CD8-positive, alpha-beta memory T cell (primary cell): ENCODE measurements at regions not wholly inside any gene's neighbourhood (a gene's known extent, or its start where the extent isn't known, plus 50 kb on each side); places are given as distances from the start of the nearest gene placed in this dataset.
"Not testable (repeated sequence)": the region's sequence is repeated elsewhere in the genome, so short reads cannot be mapped to it uniquely, and the experiment has no call there.

Experiments
- CTCF ChIA-PET: fragments of 350-600 bp; sonication (Branson Sonifier 250); formaldehyde crosslinking; loops from one replicate; lab custom pipeline; 2021; ENCODE audit warnings: antibody characterized with exemption; lab: Charles Lee
- POLR2A ChIA-PET: fragments of 350-600 bp; sonication (Branson Sonifier 250); formaldehyde crosslinking; loops from one replicate; lab custom pipeline; 2021; ENCODE audit warnings: antibody characterized with exemption; lab: Charles Lee
- DNase-seq, 5 donors: peaks; one replicate each; pipeline versions ENCODE4 v3.0.0 to v3.0.0-alpha.2; 2020 to 2022; ENCODE audit warnings: mixed read lengths in 1 of 5
- H3K27ac ChIP-seq: one replicate; pipeline ENCODE4 v1.7.0; 2013; ENCODE audit warnings: low read depth, mild to moderate bottlenecking, low read length, moderate library complexity
- H3K27me3 ChIP-seq: 2 replicates; pipeline ENCODE4 v1.7.0; 2013; ENCODE audit warnings: low read length, mild to moderate bottlenecking; ENCODE audit not compliant: insufficient read depth, poor library complexity, severe bottlenecking
- H3K36me3 ChIP-seq: 2 replicates; pipeline ENCODE4 v1.7.0; 2013; ENCODE audit warnings: mild to moderate bottlenecking, low read length, moderate library complexity; ENCODE audit not compliant: insufficient read depth
- H3K4me1 ChIP-seq: 2 replicates; pipeline ENCODE4 v1.7.0; 2013; ENCODE audit warnings: mild to moderate bottlenecking, low read length, moderate library complexity; ENCODE audit not compliant: insufficient read depth
- H3K4me3 ChIP-seq: 2 replicates; pipeline ENCODE4 v1.7.0; 2013; ENCODE audit warnings: mild to moderate bottlenecking, low read length
- H3K9me3 ChIP-seq: 2 replicates; pipeline ENCODE4 v1.7.0; 2013; ENCODE audit warnings: mild to moderate bottlenecking, low read length
- H3K27ac Mint-ChIP-seq, 8 donors: one replicate each; pipeline ENCODE4 v1.8.0; 2020 to 2021; ENCODE audit warnings: mixed read lengths in 8 of 8, mild to moderate bottlenecking in 6 of 8, inconsistent platforms in 3 of 8, moderate library complexity in 3 of 8
- H3K27me3 Mint-ChIP-seq, 2 donors: one replicate each; pipeline ENCODE4 v1.8.0; 2020 to 2021; ENCODE audit warnings: mixed read lengths in 2 of 2, mild to moderate bottlenecking in 1 of 2, moderate library complexity in 1 of 2
- H3K36me3 Mint-ChIP-seq, 3 donors: one replicate each; pipeline ENCODE4 v1.8.0; 2020 to 2021; ENCODE audit warnings: mixed read lengths in 3 of 3, inconsistent platforms in 1 of 3, mild to moderate bottlenecking in 1 of 3
- H3K4me1 Mint-ChIP-seq, 3 donors: one replicate each; pipeline ENCODE4 v1.8.0; 2020 to 2021; ENCODE audit warnings: mixed read lengths in 3 of 3, inconsistent platforms in 1 of 3, mild to moderate bottlenecking in 1 of 3
- H3K4me3 Mint-ChIP-seq, 7 donors: one replicate each; pipeline ENCODE4 v1.8.0; 2020 to 2021; ENCODE audit warnings: mixed read lengths in 7 of 7, mild to moderate bottlenecking in 6 of 7, moderate library complexity in 4 of 7, inconsistent platforms in 2 of 7
- H3K9me3 Mint-ChIP-seq, 5 donors: one replicate each; pipeline ENCODE4 v1.8.0; 2020 to 2022; ENCODE audit warnings: mixed read lengths in 5 of 5, mild to moderate bottlenecking in 3 of 5, moderate library complexity in 2 of 5, inconsistent platforms in 1 of 5

DNA sequence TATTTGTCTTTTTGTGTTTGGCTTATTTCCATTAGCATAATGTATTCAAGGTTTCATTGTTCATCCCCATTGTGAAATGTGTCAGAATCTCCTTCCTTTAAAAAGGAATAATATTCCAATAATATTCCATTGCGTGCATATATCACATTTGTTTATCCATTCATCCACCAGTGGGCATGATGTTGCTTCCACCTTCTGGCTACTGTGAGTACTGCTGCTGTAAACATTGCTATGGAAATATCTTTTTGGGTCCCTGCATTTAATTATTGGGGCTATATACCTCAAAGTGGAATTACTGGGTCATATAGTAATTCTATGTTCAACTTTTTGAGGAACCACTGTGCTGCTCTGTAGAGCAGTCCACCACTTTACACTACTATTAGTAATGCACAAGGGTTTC is 123.1 kb downstream of the POTEG start:
- H3K4me1 Mint-ChIP-seq, H3K27me3 Mint-ChIP-seq, H3K9me3 Mint-ChIP-seq, POLR2A ChIA-PET, H3K36me3 ChIP-seq, H3K4me3 ChIP-seq, H3K4me1 ChIP-seq, H3K27ac Mint-ChIP-seq, H3K4me3 Mint-ChIP-seq, DNase-seq, CTCF ChIA-PET, H3K36me3 Mint-ChIP-seq, H3K27me3 ChIP-seq, H3K27ac ChIP-seq, H3K9me3 ChIP-seq: not testable (repeated sequence)

DNA sequence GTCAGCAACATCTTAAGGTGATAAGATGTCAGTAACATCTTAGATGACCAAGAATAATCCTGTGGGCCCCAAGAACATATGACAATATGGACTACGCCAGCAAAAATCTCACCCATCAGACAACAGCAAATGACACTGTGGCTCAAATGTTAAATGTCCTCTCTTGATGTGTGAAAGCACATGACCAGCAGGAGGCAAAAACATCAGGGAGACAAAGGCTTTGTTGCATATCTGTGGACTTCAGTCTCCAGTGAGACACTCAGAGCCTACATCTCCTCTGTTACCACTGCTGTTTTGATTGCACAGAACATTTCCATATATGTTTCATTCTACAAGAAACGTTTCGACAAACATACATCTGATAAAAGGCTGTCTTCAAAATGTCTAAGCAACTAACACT is 103.5 kb downstream of the POTEG start:
- H3K4me3 Mint-ChIP-seq, H3K4me1 ChIP-seq, DNase-seq, H3K27me3 ChIP-seq, POLR2A ChIA-PET, H3K27me3 Mint-ChIP-seq, H3K4me3 ChIP-seq, H3K27ac Mint-ChIP-seq, H3K27ac ChIP-seq, H3K9me3 ChIP-seq, H3K36me3 ChIP-seq, H3K36me3 Mint-ChIP-seq, H3K9me3 Mint-ChIP-seq, H3K4me1 Mint-ChIP-seq, CTCF ChIA-PET: not testable (repeated sequence)

- POLR2A ChIA-PET, H3K36me3 ChIP-seq, DNase-seq, H3K36me3 Mint-ChIP-seq, CTCF ChIA-PET, H3K4me1 ChIP-seq, H3K9me3 Mint-ChIP-seq, H3K4me3 ChIP-seq, H3K27ac Mint-ChIP-seq, H3K9me3 ChIP-seq, H3K27me3 ChIP-seq, H3K27ac ChIP-seq, H3K27me3 Mint-ChIP-seq, H3K4me3 Mint-ChIP-seq, H3K4me1 Mint-ChIP-seq: not testable (repeated sequence)
These were observed 96.7 kb downstream of the POTEG start for GRCh38 chr14:19337232-19338059.

- CTCF ChIA-PET, H3K27ac Mint-ChIP-seq, H3K9me3 ChIP-seq, H3K36me3 Mint-ChIP-seq, H3K4me1 ChIP-seq, H3K4me1 Mint-ChIP-seq, H3K27ac ChIP-seq, H3K27me3 ChIP-seq, H3K36me3 ChIP-seq, DNase-seq, POLR2A ChIA-PET, H3K4me3 Mint-ChIP-seq, H3K4me3 ChIP-seq, H3K9me3 Mint-ChIP-seq, H3K27me3 Mint-ChIP-seq: not testable (repeated sequence)
These were observed 96.1 kb downstream of the POTEG start for GRCh38 chr14:19338060-19338372.

GRCh38 chr14:19340976-19341375 is 93.2 kb downstream of the POTEG start:
- H3K4me1 Mint-ChIP-seq, H3K27me3 Mint-ChIP-seq, H3K27ac ChIP-seq, H3K4me3 Mint-ChIP-seq, H3K4me1 ChIP-seq, H3K27me3 ChIP-seq, H3K9me3 ChIP-seq, H3K36me3 ChIP-seq, POLR2A ChIA-PET, H3K9me3 Mint-ChIP-seq, DNase-seq, H3K4me3 ChIP-seq, CTCF ChIA-PET, H3K27ac Mint-ChIP-seq, H3K36me3 Mint-ChIP-seq: not testable (repeated sequence)

GRCh38 chr14:19341627-19342026 is 92.5 kb downstream of the POTEG start:
- H3K27ac ChIP-seq, H3K4me1 ChIP-seq, CTCF ChIA-PET, H3K4me1 Mint-ChIP-seq, H3K9me3 Mint-ChIP-seq, DNase-seq, H3K27me3 Mint-ChIP-seq, H3K27me3 ChIP-seq, H3K36me3 Mint-ChIP-seq, H3K27ac Mint-ChIP-seq, H3K4me3 ChIP-seq, H3K4me3 Mint-ChIP-seq, POLR2A ChIA-PET, H3K9me3 ChIP-seq, H3K36me3 ChIP-seq: not testable (repeated sequence)

GRCh38 chr14:19344261-19344660 is 89.9 kb downstream of the POTEG start:
- H3K36me3 ChIP-seq, H3K27ac ChIP-seq, H3K9me3 ChIP-seq, H3K27me3 ChIP-seq, POLR2A ChIA-PET, H3K4me3 ChIP-seq, H3K4me1 ChIP-seq, DNase-seq, H3K27me3 Mint-ChIP-seq, H3K9me3 Mint-ChIP-seq, H3K36me3 Mint-ChIP-seq, H3K4me3 Mint-ChIP-seq, CTCF ChIA-PET, H3K4me1 Mint-ChIP-seq, H3K27ac Mint-ChIP-seq: not testable (repeated sequence)

DNA sequence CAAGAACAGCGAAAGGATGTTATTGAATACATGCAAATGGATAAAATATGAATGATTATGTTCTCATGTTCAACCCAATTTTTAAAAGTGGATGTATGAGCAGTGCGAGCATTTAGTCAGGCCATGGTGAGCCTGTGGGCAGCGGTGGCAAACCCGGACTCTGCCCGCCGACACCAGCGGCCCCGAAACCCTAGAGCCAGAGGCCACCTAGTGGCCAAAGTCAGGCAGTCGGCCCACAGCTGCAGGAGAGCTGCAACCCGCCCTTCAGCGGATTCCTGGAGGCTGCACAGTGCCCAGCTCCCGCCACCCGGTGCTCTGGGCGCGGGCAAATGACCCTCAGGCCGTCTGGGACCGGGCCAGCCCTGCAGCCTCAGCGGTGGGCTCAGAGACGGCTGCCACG is 89.5 kb downstream of the POTEG start:
- H3K27ac Mint-ChIP-seq, POLR2A ChIA-PET, CTCF ChIA-PET, H3K36me3 ChIP-seq, H3K36me3 Mint-ChIP-seq, H3K27me3 ChIP-seq, H3K27ac ChIP-seq, H3K27me3 Mint-ChIP-seq, H3K4me3 ChIP-seq, H3K4me3 Mint-ChIP-seq, H3K4me1 ChIP-seq, H3K9me3 ChIP-seq, H3K9me3 Mint-ChIP-seq, DNase-seq, H3K4me1 Mint-ChIP-seq: not testable (repeated sequence)

GRCh38 chr14:19345298-19345911 is 88.7 kb downstream of the POTEG start:
- H3K4me1 Mint-ChIP-seq, H3K27ac Mint-ChIP-seq, H3K9me3 Mint-ChIP-seq, CTCF ChIA-PET, H3K4me1 ChIP-seq, H3K27me3 Mint-ChIP-seq, H3K36me3 Mint-ChIP-seq, H3K4me3 ChIP-seq, POLR2A ChIA-PET, H3K27ac ChIP-seq, H3K9me3 ChIP-seq, DNase-seq, H3K27me3 ChIP-seq, H3K4me3 Mint-ChIP-seq, H3K36me3 ChIP-seq: not testable (repeated sequence)
